SH-SY5Y (cell line): ENCODE measurements at regions not wholly inside any gene's neighbourhood (a gene's known extent, or its start where the extent isn't known, plus 50 kb on each side); places are given as distances from the start of the nearest gene placed in this dataset.

Source experiments
- GATA2 ChIP-seq: IDR thresholded peaks from 2 replicates; pipeline ENCODE4 v1.6.1; 2011; ENCODE audit warnings: mild to moderate bottlenecking, low read depth, low read length
- GATA3 ChIP-seq: IDR thresholded peaks from 2 replicates; pipeline ENCODE4 v1.6.1; 2011; ENCODE audit warnings: low read depth, mild to moderate bottlenecking, low read length, moderate library complexity

DNA sequence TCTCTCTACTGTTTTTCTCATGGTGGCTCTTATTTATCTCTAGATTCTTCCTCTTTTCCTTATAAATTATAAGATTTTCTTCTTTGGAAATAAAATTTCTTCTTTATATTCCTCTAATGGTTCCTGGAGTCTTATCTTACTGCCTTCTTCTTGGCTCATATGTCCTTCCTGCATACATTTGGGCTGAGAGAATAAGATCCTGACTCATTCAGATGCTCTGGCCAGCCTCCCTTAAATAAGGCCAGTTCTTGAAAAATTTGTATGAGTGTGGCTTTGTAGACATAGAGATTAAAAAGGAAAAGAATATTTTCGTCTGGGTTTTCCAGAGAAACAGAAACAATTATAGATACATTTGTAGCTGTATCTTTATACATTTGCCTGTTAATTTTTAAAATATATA lies 411.3 kb downstream of the KIF20B start:
- no peak for TF ChIP-seq GATA2
- TF ChIP-seq GATA3 = no peak
